C4-2B (cell line): ENCODE measurements at regions not wholly inside any gene's neighbourhood (a gene's known extent, or its start where the extent isn't known, plus 50 kb on each side); places are given as distances from the start of the nearest gene placed in this dataset.

Experiments
- CTCF ChIP-seq: fragments of 450-650 bp; conservative IDR thresholded peaks from 2 replicates; pipeline ENCODE4 v1.5.1; 2017; ENCODE audit warnings: mild to moderate bottlenecking
- ZFX ChIP-seq: fragments of 450-650 bp; IDR thresholded peaks from 2 replicates; pipeline ENCODE4 v1.6.1; 2017

- TF ChIP-seq CTCF: no peak
- TF ChIP-seq ZFX: 0 out of 2 replicates have a peak, but pooled peaks have one; percentile 14
These were observed 53.3 kb upstream of the CISTR start for GRCh38 chr12:53805067-53805466.
